ENCODE measurements at regions not wholly inside any gene's neighbourhood (a gene's known extent, or its start where the extent isn't known, plus 50 kb on each side); places are given as distances from the start of the nearest gene placed in this dataset.

- Histone ChIP-seq H3K4me3 (replicated peaks in 1 of 3; ENCODE audit: low read depth in 2 of 3, low read length in 3 of 3) (no peak overlapping the region), H2AFZ (ENCODE audit: insufficient read depth, low read depth, low read length, poor library complexity, severe bottlenecking) (no peak overlapping the region), H4K20me1 (ENCODE audit: insufficient read depth, low read length) (no peaks in the 10 kb centered on the region), H3K9me3 (replicated peaks in 1 of 2; ENCODE audit: control insufficient read depth in 1 of 2, insufficient read depth in 1 of 2, low read length in 2 of 2) (no peaks in the 10 kb centered on the region), H3K36me3 (replicated peaks in 1 of 2; ENCODE audit: control insufficient read depth in 1 of 2, insufficient read depth in 2 of 2, low read length in 2 of 2) (no peaks in the 10 kb centered on the region), H3K9ac (ENCODE audit: insufficient read depth, low read length, poor library complexity, severe bottlenecking) (no peak overlapping the region), H3K79me2 (ENCODE audit: insufficient read depth, low read length) (no peaks in the 10 kb centered on the region), H3K27ac (ENCODE audit: low read depth in 1 of 2, low read length in 2 of 2) (no peak overlapping the region), H3K27me3 (ENCODE audit: control insufficient read depth in 2 of 2, insufficient read depth in 2 of 2, low read length in 2 of 2) (no peaks in the 10 kb centered on the region), H3K4me2 (replicated peaks; ENCODE audit: extremely low read depth, low read length, poor library complexity, severe bottlenecking) (no peak overlapping the region), H3K4me1 (ENCODE audit: control insufficient read depth in 1 of 2, insufficient read depth in 2 of 2, low read length in 2 of 2) (no peaks in the 10 kb centered on the region)
- H3K9me3 Mint-ChIP-seq, result peaks cover 0 to 2% (median 0%) of the 10 kb centered on the region in 7 donors
- intact Hi-C loops (cut with micrococcal nuclease), result no loop called here
- DNase-seq, result no peak
- H3K27me3 Mint-ChIP-seq (ENCODE audit: low read depth in 3 of 3), result peaks cover 0 to 1% (median 0%) of the 10 kb centered on the region in 3 donors
- no peak for TF ChIP-seq CTCF (IDR thresholded peaks at IDR 0.05)
- peaks cover 2% of the 10 kb centered on the region for H3K4me1 Mint-ChIP-seq
- 88% methylated on average over 3 of the region's 5 CpGs for WGBS (ENCODE audit: insufficient coverage)
- H3K4me3 Mint-ChIP-seq, result no peak overlapping the region
- H3K27ac Mint-ChIP-seq, result no peak overlapping the region
- H3K36me3 Mint-ChIP-seq, result no peaks in the 10 kb centered on the region
Measured at GRCh38 chr3:5485427-5485826, 297.9 kb downstream of the EDEM1 start.

GRCh38 chr3:5488771-5489170 lies 301.3 kb downstream of the EDEM1 start:
- Histone ChIP-seq H3K27me3 (ENCODE audit: control insufficient read depth in 2 of 2, insufficient read depth in 2 of 2, low read length in 2 of 2) (no peaks in the 10 kb centered on the region), H3K36me3 (replicated peaks in 1 of 2; ENCODE audit: control insufficient read depth in 1 of 2, insufficient read depth in 2 of 2, low read length in 2 of 2) (no peaks in the 10 kb centered on the region), H3K4me3 (replicated peaks in 1 of 3; ENCODE audit: low read depth in 2 of 3, low read length in 3 of 3) (no peak overlapping the region), H3K4me2 (replicated peaks; ENCODE audit: extremely low read depth, low read length, poor library complexity, severe bottlenecking) (no peak overlapping the region), H3K79me2 (ENCODE audit: insufficient read depth, low read length) (no peaks in the 10 kb centered on the region), H3K27ac (ENCODE audit: low read depth in 1 of 2, low read length in 2 of 2) (no peak overlapping the region), H4K20me1 (ENCODE audit: insufficient read depth, low read length) (no peaks in the 10 kb centered on the region), H3K9me3 (replicated peaks in 1 of 2; ENCODE audit: control insufficient read depth in 1 of 2, insufficient read depth in 1 of 2, low read length in 2 of 2) (no peaks in the 10 kb centered on the region), H2AFZ (ENCODE audit: insufficient read depth, low read depth, low read length, poor library complexity, severe bottlenecking) (no peak overlapping the region), H3K9ac (ENCODE audit: insufficient read depth, low read length, poor library complexity, severe bottlenecking) (no peak overlapping the region), H3K4me1 (ENCODE audit: control insufficient read depth in 1 of 2, insufficient read depth in 2 of 2, low read length in 2 of 2) (no peaks in the 10 kb centered on the region)
- no peak for DNase-seq
- intact Hi-C loops (cut with micrococcal nuclease), result no loop called here
- Mint-ChIP-seq H3K27ac (no peak overlapping the region), H3K27me3 (ENCODE audit: low read depth in 3 of 3) (peaks cover 0 to 1% (median 0%) of the 10 kb centered on the region in 3 donors), H3K9me3 (no peaks in the 10 kb centered on the region), H3K4me3 (no peak overlapping the region), H3K36me3 (no peaks in the 10 kb centered on the region), H3K4me1 (peaks cover 2% of the 10 kb centered on the region)
- WGBS (ENCODE audit: insufficient coverage), result 92% methylated on average over 5 of the region's 7 CpGs
- TF ChIP-seq CTCF (IDR thresholded peaks at IDR 0.05), result no peak
